Right atrium auricular region (tissue), 2 donors: ENCODE measurements at regions not wholly inside any gene's neighbourhood (a gene's known extent, or its start where the extent isn't known, plus 50 kb on each side); places are given as distances from the start of the nearest gene placed in this dataset.

Experiments used
- DNase-seq: peaks from one replicate; pipeline ENCODE4 v3.0.0-alpha.2; 2019; ENCODE audit warnings: low spot score
- H3K27ac ChIP-seq, 2 donors: fragments of 200-600 bp; sonication (generic); 1 replicate in 1 of 2; 2 replicates in 1 of 2; pipeline ENCODE4 v1.5.1; 2016 to 2019
- H3K27me3 ChIP-seq, 2 donors: fragments of 200-600 bp; sonication (generic); one replicate each; pipeline versions ENCODE4 v1.5.1 to v1.6.0; 2017 to 2019
- H3K36me3 ChIP-seq: fragments of 200-600 bp; sonication (generic); one replicate; pipeline ENCODE4 v1.5.1; 2016
- H3K4me1 ChIP-seq, 2 donors: fragments of 200-600 bp; sonication (generic); one replicate each; pipeline versions ENCODE4 v1.5.1 to v1.6.0; 2017 to 2019
- H3K4me3 ChIP-seq, 2 donors: fragments of 200-600 bp; sonication (generic); 1 replicate in 1 of 2; 2 replicates in 1 of 2; pipeline ENCODE4 v1.5.1; 2017 to 2019; ENCODE audit warnings: mild to moderate bottlenecking in 1 of 2, moderate library complexity in 1 of 2
- H3K9me3 ChIP-seq, 2 donors: fragments of 200-600 bp; sonication (generic); one replicate each; pipeline ENCODE4 v1.5.1; 2019
- TF ChIP-seq, protein P1 (sequence below), 2 donors: fragments of 200-600 bp; sonication (generic); IDR thresholded peaks; one replicate each; pipeline ENCODE4 v1.5.1; 2019; ENCODE audit warnings: antibody characterized with exemption in 2 of 2

GRCh38 chr10:88066319-88066718, 202.9 kb downstream of the PTEN start:
- TF ChIP-seq, protein P1, sequence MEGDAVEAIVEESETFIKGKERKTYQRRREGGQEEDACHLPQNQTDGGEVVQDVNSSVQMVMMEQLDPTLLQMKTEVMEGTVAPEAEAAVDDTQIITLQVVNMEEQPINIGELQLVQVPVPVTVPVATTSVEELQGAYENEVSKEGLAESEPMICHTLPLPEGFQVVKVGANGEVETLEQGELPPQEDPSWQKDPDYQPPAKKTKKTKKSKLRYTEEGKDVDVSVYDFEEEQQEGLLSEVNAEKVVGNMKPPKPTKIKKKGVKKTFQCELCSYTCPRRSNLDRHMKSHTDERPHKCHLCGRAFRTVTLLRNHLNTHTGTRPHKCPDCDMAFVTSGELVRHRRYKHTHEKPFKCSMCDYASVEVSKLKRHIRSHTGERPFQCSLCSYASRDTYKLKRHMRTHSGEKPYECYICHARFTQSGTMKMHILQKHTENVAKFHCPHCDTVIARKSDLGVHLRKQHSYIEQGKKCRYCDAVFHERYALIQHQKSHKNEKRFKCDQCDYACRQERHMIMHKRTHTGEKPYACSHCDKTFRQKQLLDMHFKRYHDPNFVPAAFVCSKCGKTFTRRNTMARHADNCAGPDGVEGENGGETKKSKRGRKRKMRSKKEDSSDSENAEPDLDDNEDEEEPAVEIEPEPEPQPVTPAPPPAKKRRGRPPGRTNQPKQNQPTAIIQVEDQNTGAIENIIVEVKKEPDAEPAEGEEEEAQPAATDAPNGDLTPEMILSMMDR (IDR thresholded peaks at IDR 0.05), result no peak
- DNase-seq, result no peak
- Histone ChIP-seq H3K9me3 (no peaks in the 10 kb centered on the region), H3K4me3 (no peak overlapping the region), H3K27ac (peak overlapping the region in 1 of 2 donors; percentile 45), H3K27me3 (no peaks in the 10 kb centered on the region), H3K4me1 (peaks cover 0 to 33% of the 10 kb centered on the region in 2 donors), H3K36me3 (no peaks in the 10 kb centered on the region)

- H3K4me3 ChIP-seq, result no peak overlapping the region
- H3K27ac ChIP-seq, result peak overlapping the region in 1 of 2 donors; percentile 45
- H3K36me3 ChIP-seq, result no peaks in the 10 kb centered on the region
- peaks cover 0 to 36% of the 10 kb centered on the region in 2 donors for H3K4me1 ChIP-seq
- H3K27me3 ChIP-seq, result no peaks in the 10 kb centered on the region
- TF ChIP-seq, protein P1 (IDR thresholded peaks at IDR 0.05), result no peak
- DNase-seq, result no peak
- no peaks in the 10 kb centered on the region for H3K9me3 ChIP-seq
These were observed 203.5 kb downstream of the PTEN start for GRCh38 chr10:88066876-88067275.

DNA sequence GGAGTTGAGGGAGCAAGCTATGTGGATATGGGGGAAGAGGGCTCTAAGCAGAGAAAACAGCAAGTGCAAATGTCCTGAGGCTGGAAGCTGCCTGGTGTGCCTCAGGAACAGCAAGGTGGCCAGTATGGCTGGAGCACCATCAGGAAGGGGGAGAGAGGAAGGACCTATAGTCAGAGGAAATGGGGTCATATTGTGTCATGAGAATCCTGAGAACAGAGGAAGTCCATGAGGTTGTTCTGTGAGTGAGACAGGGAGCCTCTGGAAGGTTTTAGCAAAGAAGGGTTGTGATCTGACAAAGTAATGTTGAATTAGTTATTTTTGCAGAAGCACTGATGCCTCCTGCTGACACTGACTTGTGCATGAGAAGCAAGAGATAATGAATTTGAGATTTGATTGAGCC, 204.3 kb downstream of the PTEN start:
- H3K36me3 ChIP-seq, result no peaks in the 10 kb centered on the region
- TF ChIP-seq, protein P1 (IDR thresholded peaks at IDR 0.05), result no peak
- H3K4me1 ChIP-seq, result peaks cover 0 to 29% of the 10 kb centered on the region in 2 donors
- no peak for DNase-seq
- H3K9me3 ChIP-seq, result no peaks in the 10 kb centered on the region
- H3K4me3 ChIP-seq, result no peak overlapping the region
- no peak overlapping the region for H3K27ac ChIP-seq
- H3K27me3 ChIP-seq, result no peaks in the 10 kb centered on the region

DNA sequence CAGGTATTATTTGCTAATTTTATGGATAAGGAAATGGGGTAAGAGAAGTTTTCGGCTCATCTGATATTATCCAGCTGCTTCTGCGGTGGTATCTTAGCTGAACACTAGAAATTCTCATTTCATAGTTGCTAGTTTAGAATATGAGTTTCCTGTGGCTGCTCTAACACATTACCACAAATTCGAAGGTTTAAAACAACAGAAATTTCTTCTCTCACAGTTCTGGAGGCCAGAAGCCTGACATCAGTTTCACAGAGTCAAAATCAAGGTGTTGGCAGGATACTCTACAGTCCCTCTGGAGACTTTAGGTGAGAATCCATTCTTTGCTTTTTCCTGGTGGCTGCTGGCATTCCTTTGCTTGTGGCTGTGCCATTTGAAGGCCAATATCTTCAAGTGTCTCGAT, 205.9 kb downstream of the PTEN start:
- DNase-seq, result no peak
- H3K4me3 ChIP-seq, result no peak overlapping the region
- no peak overlapping the region for H3K27ac ChIP-seq
- TF ChIP-seq, protein P1 (IDR thresholded peaks at IDR 0.05), result no peak
- H3K4me1 ChIP-seq, result peaks cover 0 to 13% of the 10 kb centered on the region in 2 donors
- no peaks in the 10 kb centered on the region for H3K9me3 ChIP-seq
- no peaks in the 10 kb centered on the region for H3K27me3 ChIP-seq
- H3K36me3 ChIP-seq, result no peaks in the 10 kb centered on the region

DNA sequence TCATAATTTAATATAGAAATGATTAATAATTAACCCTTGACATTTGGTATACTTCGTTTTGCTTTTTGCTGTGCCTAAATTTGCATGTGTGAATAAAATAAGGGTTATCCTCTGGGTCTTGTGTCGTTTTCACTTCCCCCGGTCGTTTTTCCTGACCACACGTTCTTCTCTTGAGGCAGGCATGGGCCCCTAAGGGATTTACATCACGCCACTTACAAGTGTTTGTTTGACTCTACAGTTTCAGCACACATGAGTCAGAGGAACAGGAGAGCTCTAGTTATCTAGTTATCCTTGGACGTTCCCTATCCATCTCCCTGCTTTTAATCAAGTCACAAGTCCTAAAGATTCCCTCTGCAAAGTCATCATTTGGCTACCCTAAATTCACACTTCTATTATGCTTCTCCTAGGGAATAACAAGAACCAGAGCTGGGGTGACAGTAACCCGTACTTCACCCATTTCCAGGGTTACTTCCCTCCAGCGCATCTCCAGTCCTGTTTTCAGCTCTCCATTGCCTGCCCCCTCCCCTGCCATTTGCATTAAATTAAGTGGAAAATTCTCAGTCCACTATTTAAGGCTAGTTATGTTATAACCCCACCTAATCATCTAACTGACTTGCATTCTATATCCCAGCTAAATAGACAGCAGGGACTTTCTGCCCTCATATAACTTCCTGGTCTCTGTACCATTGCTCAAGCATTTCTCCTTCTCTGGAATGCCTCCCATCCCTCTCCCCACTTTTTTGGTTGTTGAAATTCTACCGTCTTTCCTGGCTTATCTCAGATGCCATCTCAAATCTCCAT, 206.9 kb downstream of the PTEN start:
- H3K27ac ChIP-seq, result no peak overlapping the region
- no peaks in the 10 kb centered on the region for H3K9me3 ChIP-seq
- TF ChIP-seq, protein P1 (IDR thresholded peaks at IDR 0.05), result no peak
- no peaks in the 10 kb centered on the region for H3K36me3 ChIP-seq
- no peak for DNase-seq
- H3K4me1 ChIP-seq, result peaks cover 0 to 3% of the 10 kb centered on the region in 2 donors
- no peaks in the 10 kb centered on the region for H3K27me3 ChIP-seq
- H3K4me3 ChIP-seq, result no peak overlapping the region

GRCh38 chr10:88071879-88072278, 208.5 kb downstream of the PTEN start:
- TF ChIP-seq, protein P1 (IDR thresholded peaks at IDR 0.05), result no peak
- no peaks in the 10 kb centered on the region for H3K27me3 ChIP-seq
- no peak overlapping the region for H3K27ac ChIP-seq
- H3K4me1 ChIP-seq, result peaks cover 0 to 3% of the 10 kb centered on the region in 2 donors
- DNase-seq, result no peak
- no peaks in the 10 kb centered on the region for H3K36me3 ChIP-seq
- no peak overlapping the region for H3K4me3 ChIP-seq
- H3K9me3 ChIP-seq, result no peaks in the 10 kb centered on the region
